ENCODE measurements at regions not wholly inside any gene's neighbourhood (a gene's known extent, or its start where the extent isn't known, plus 50 kb on each side); places are given as distances from the start of the nearest gene placed in this dataset.

DNA sequence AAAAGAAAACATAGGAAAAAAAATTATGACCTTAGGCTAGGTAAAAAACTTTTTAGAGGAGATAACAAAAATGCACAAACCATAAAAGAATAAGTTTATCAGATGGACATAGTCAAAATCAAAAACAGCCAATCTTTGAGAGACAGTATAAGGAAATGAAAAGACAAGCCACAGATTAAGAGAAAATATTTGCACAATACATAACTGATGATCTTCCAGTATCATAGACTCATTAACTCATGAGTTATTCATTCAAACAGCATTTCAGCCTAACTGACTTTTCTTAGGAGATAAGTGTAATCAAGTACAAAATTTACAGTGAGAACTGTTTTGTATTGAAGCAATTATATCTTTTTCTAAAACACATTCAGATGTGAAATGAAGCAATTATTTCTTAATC is 183.8 kb downstream of the FBXO8 start:
- Histone ChIP-seq H3K4me1 (no peaks in the 10 kb centered on the region), H3K27ac (no peak overlapping the region), H3K27me3 (no peaks in the 10 kb centered on the region), H3K36me3 (no peaks in the 10 kb centered on the region), H3K9me3 (no peaks in the 10 kb centered on the region), H3K4me3 (no peak overlapping the region)
- no peak for TF ChIP-seq CTCF (IDR thresholded peaks at IDR 0.05)
- intact Hi-C loops (cut with DNase I): no loop called here
- DNase-seq (ENCODE audit: low spot score in 2 of 2): no peak

DNA sequence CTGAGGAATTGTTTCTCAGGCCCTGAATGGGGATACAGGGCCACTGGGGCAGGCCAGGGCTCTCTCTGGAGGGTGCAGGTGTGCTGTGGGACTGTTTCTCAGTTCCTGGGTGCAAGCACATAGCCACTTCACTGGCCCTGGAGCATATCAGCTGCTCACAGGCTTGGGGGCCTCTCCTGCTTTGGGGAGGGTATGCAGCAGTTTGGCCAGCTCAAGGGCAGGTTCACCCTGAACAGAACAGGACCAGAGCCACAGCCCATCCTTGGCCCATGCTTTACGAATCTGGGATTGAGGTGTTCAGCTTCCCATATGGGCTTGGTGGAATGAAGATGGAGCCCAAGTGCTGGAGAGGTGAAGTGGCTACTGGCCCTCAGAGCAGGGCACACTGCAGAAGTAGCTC is 186.5 kb downstream of the FBXO8 start:
- Histone ChIP-seq H3K4me1 (no peaks in the 10 kb centered on the region), H3K27ac (no peak overlapping the region), H3K9me3 (peaks cover 0 to 3% of the 10 kb centered on the region in 2 donors), H3K4me3 (no peak overlapping the region), H3K27me3 (no peaks in the 10 kb centered on the region), H3K36me3 (no peaks in the 10 kb centered on the region)
- intact Hi-C loops (cut with DNase I): no loop called here
- no peak for TF ChIP-seq CTCF (IDR thresholded peaks at IDR 0.05)
- DNase-seq (ENCODE audit: low spot score in 2 of 2): no peak

DNA sequence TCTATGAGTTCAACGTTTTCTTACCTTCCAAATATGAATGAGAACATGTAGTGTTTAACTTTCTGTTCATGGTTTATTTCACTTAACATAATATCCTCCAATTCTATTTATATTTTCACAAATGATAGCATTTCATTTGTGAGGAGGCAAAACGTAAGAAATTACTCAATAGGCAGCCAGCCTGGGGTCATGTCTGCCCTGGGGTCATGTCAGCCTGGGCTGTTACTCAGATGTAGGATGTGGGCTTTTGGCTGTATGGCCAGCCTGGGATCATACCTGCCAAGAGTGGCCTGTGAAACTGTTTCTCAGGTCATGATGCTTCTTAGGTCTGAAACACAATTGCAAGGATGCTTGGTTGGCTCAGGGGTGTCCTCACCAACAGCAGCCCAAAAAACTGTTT is 187.0 kb downstream of the FBXO8 start:
- Histone ChIP-seq H3K27me3 (no peaks in the 10 kb centered on the region), H3K4me1 (no peaks in the 10 kb centered on the region), H3K36me3 (no peaks in the 10 kb centered on the region), H3K27ac (no peak overlapping the region), H3K4me3 (no peak overlapping the region), H3K9me3 (peaks cover 0 to 3% of the 10 kb centered on the region in 2 donors)
- TF ChIP-seq CTCF (IDR thresholded peaks at IDR 0.05): no peak
- intact Hi-C loops (cut with DNase I): no loop called here
- DNase-seq (ENCODE audit: low spot score in 2 of 2): no peak

- H3K36me3 ChIP-seq: no peaks in the 10 kb centered on the region
- H3K4me1 ChIP-seq: no peaks in the 10 kb centered on the region
- no peak overlapping the region for H3K27ac ChIP-seq
- no peak for DNase-seq (ENCODE audit: low spot score in 2 of 2)
- TF ChIP-seq CTCF (IDR thresholded peaks at IDR 0.05): no peak
- no peaks in the 10 kb centered on the region for H3K27me3 ChIP-seq
- no peak overlapping the region for H3K4me3 ChIP-seq
- intact Hi-C loops (cut with DNase I): no loop called here
- H3K9me3 ChIP-seq: peaks cover 0 to 3% of the 10 kb centered on the region in 2 donors
Observed at GRCh38 chr4:174091130-174091529, 192.3 kb downstream of the FBXO8 start.

GRCh38 chr4:174089711-174090110 is 193.8 kb downstream of the FBXO8 start:
- no peak overlapping the region for H3K27ac ChIP-seq
- intact Hi-C loops (cut with DNase I): no loop called here
- no peaks in the 10 kb centered on the region for H3K27me3 ChIP-seq
- peaks cover 0 to 3% of the 10 kb centered on the region in 2 donors for H3K9me3 ChIP-seq
- no peak for TF ChIP-seq CTCF (IDR thresholded peaks at IDR 0.05)
- H3K4me1 ChIP-seq: no peaks in the 10 kb centered on the region
- DNase-seq (ENCODE audit: low spot score in 2 of 2): no peak
- H3K4me3 ChIP-seq: no peak overlapping the region
- H3K36me3 ChIP-seq: no peaks in the 10 kb centered on the region

- no peak overlapping the region for H3K27ac ChIP-seq
Observed at GRCh38 chr4:174088795-174089194, 194.7 kb downstream of the FBXO8 start.

More at GRCh38 chr4:174088795-174089194, 194.7 kb downstream of the FBXO8 start:
- no peak overlapping the region for H3K4me3 ChIP-seq
- H3K27me3 ChIP-seq: no peaks in the 10 kb centered on the region
- intact Hi-C loops (cut with DNase I): no loop called here
- H3K9me3 ChIP-seq: peaks cover 0 to 3% of the 10 kb centered on the region in 2 donors
- no peaks in the 10 kb centered on the region for H3K36me3 ChIP-seq
- H3K4me1 ChIP-seq: no peaks in the 10 kb centered on the region
- no peak for DNase-seq (ENCODE audit: low spot score in 2 of 2)
- TF ChIP-seq CTCF (IDR thresholded peaks at IDR 0.05): no peak
